Neuronal stem cell (in vitro differentiated cells): ENCODE measurements at regions not wholly inside any gene's neighbourhood (a gene's known extent, or its start where the extent isn't known, plus 50 kb on each side); places are given as distances from the start of the nearest gene placed in this dataset.

ENCODE experiments used
- DNase-seq: peaks from one replicate; pipeline ENCODE4 v3.0.0-alpha.2; 2013; ENCODE audit warnings: low spot score
- H2AFZ ChIP-seq: one replicate; pipeline ENCODE4 v1.6.1; 2013; ENCODE audit warnings: mild to moderate bottlenecking, low read length, inconsistent platforms
- H2AK5ac ChIP-seq: 2 replicates; pipeline ENCODE4 v1.6.1; 2013; ENCODE audit warnings: low read depth, mild to moderate bottlenecking, inconsistent platforms, low read length, moderate library complexity, mixed read lengths
- H2BK120ac ChIP-seq: 2 replicates; pipeline ENCODE4 v1.6.1; 2013; ENCODE audit warnings: low read depth, mild to moderate bottlenecking, inconsistent platforms, low read length, moderate library complexity, mixed read lengths
- H2BK12ac ChIP-seq: one replicate; pipeline ENCODE4 v1.6.1; 2013; ENCODE audit warnings: low read length, inconsistent platforms
- H2BK15ac ChIP-seq: 2 replicates; pipeline ENCODE4 v1.6.1; 2013; ENCODE audit warnings: mild to moderate bottlenecking, low read length, inconsistent platforms, mixed read lengths
- H2BK5ac ChIP-seq: one replicate; pipeline ENCODE4 v1.6.1; 2013; ENCODE audit warnings: inconsistent platforms, mild to moderate bottlenecking, low read length, moderate library complexity
- H3K14ac ChIP-seq: one replicate; pipeline ENCODE4 v1.6.1; 2013; ENCODE audit warnings: low read length, inconsistent platforms
- H3K18ac ChIP-seq: 2 replicates; pipeline ENCODE4 v1.6.1; 2013; ENCODE audit warnings: low read length, inconsistent platforms
- H3K23ac ChIP-seq: 2 replicates; pipeline ENCODE4 v1.6.1; 2013; ENCODE audit warnings: low read depth, mild to moderate bottlenecking, mixed read lengths, low read length, inconsistent platforms; ENCODE audit not compliant: poor library complexity
- H3K27ac ChIP-seq: replicated peaks from 3 replicates; pipeline ENCODE4 v1.5.1; 2013; ENCODE audit warnings: low read length, inconsistent platforms
- H3K27me3 ChIP-seq, 3 experiments: 2 replicates each; pipeline ENCODE4 v1.6.1; 2013; ENCODE audit warnings: low read length in 3 of 3, mild to moderate bottlenecking in 2 of 3, inconsistent platforms in 1 of 3, low read depth in 1 of 3, mixed read lengths in 1 of 3, moderate library complexity in 1 of 3; ENCODE audit not compliant: control insufficient read depth in 3 of 3, insufficient read depth in 3 of 3
- H3K36me3 ChIP-seq, 2 donors: replicated peaks in 1 of 2; 2 replicates each; pipeline ENCODE4 v1.6.1; 2013; ENCODE audit warnings: low read length in 2 of 2; ENCODE audit not compliant: control insufficient read depth in 2 of 2, insufficient read depth in 2 of 2
- H3K4ac ChIP-seq: 2 replicates; pipeline ENCODE4 v1.6.1; 2013; ENCODE audit warnings: inconsistent platforms, mild to moderate bottlenecking, low read length, moderate library complexity
- H3K4me1 ChIP-seq, 2 donors: 1 replicate in 1 of 2; 2 replicates in 1 of 2; pipeline ENCODE4 v1.6.1; 2013; ENCODE audit warnings: low read length in 2 of 2, low read depth in 1 of 2; ENCODE audit not compliant: control insufficient read depth in 2 of 2, insufficient read depth in 1 of 2
- H3K4me2 ChIP-seq: one replicate; pipeline ENCODE4 v1.6.1; 2013; ENCODE audit warnings: mild to moderate bottlenecking, low read length, inconsistent platforms; ENCODE audit not compliant: insufficient read depth, poor library complexity, severe bottlenecking
- H3K4me3 ChIP-seq, 2 donors: 2 replicates each; pipeline ENCODE4 v1.5.1; 2013; ENCODE audit warnings: low read length in 2 of 2, mild to moderate bottlenecking in 2 of 2, inconsistent platforms in 1 of 2, moderate library complexity in 1 of 2
- H3K79me1 ChIP-seq: one replicate; pipeline ENCODE4 v1.6.1; 2013; ENCODE audit warnings: low read depth, mild to moderate bottlenecking, inconsistent platforms, low read length, moderate library complexity
- H3K9ac ChIP-seq: one replicate; pipeline ENCODE4 v1.6.1; 2013; ENCODE audit warnings: mild to moderate bottlenecking, low read depth, low read length, inconsistent platforms; ENCODE audit not compliant: poor library complexity
- H3K9me3 ChIP-seq, 2 donors: replicated peaks in 1 of 2; 2 replicates each; pipeline versions ENCODE3 to v1.6.1; 2013; ENCODE audit warnings: low read length in 2 of 2, mild to moderate bottlenecking in 2 of 2, inconsistent platforms in 1 of 2, low read depth in 1 of 2, mixed read lengths in 1 of 2, moderate library complexity in 1 of 2; ENCODE audit not compliant: control insufficient read depth in 2 of 2, insufficient read depth in 1 of 2
- H4K8ac ChIP-seq: one replicate; pipeline ENCODE4 v1.6.1; 2013; ENCODE audit warnings: low read depth, mild to moderate bottlenecking, inconsistent platforms, low read length, moderate library complexity
- H4K91ac ChIP-seq: one replicate; pipeline ENCODE4 v1.6.1; 2013; ENCODE audit warnings: low read length, low read depth, mild to moderate bottlenecking, inconsistent platforms; ENCODE audit not compliant: poor library complexity
- WGBS, 2 donors: extraction: QIAGEN DNeasy Blood & Tissue Kit; methylation state at CpG; one replicate each; pipeline ENCODE4 v1.1.7; 2013; ENCODE audit warnings: missing lambda C conversion rate in 2 of 2, mixed read lengths in 1 of 2; ENCODE audit not compliant: insufficient read length in 2 of 2, insufficient replicate concordance in 1 of 2; ENCODE audit errors: extremely low coverage in 2 of 2; 5-methylcytosine and 5-hydroxymethylcytosine counted together

GRCh38 chr2:126782648-126783047 lies 116.0 kb upstream of the TEX51 start:
- Histone ChIP-seq H4K8ac (no peak overlapping the region), H2AK5ac (no peak overlapping the region), H3K27me3 (peaks cover 0 to 17% (median 0%) of the 10 kb centered on the region in 3 experiments), H3K4me2 (no peak overlapping the region), H3K23ac (no peak overlapping the region), H3K79me1 (no peaks in the 10 kb centered on the region), H3K27ac (no peak overlapping the region), H3K4me3 (no peak overlapping the region), H3K36me3 (no peaks in the 10 kb centered on the region), H2BK5ac (no peak overlapping the region), H2BK12ac (no peak overlapping the region), H3K9me3 (no peaks in the 10 kb centered on the region), H3K18ac (no peak overlapping the region), H3K4ac (no peak overlapping the region), H2BK120ac (no peak overlapping the region), H2BK15ac (no peak overlapping the region), H3K9ac (peak overlapping the region; percentile 27), H3K4me1 (peaks cover 0 to 12% of the 10 kb centered on the region in 2 donors), H2AFZ (no peak overlapping the region), H3K14ac (no peak overlapping the region), H4K91ac (no peak overlapping the region)
- DNase-seq = no peak
- no CpG with 5 or more reads among the region's 4 CpGs for WGBS, 2 donors

DNA sequence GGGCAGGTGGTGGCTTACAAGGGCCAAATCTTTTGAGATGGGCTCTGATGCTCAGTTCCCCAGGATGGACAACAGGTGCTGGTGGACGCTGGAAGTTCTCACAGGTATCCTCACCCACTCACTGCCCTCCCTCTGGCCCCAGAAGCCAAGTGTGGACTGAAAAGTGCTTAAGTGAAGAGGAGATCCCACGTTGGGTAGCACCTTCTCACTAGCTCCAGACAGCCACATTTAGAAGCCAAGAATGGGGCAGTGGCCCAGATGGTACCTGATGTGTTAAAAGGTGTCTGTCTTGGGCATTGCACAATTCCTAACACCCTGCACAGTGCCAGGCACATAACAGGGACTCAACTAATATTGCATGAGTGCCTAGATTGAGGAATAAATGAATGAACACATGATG lies 115.3 kb upstream of the TEX51 start:
- Histone ChIP-seq H3K9me3 (no peaks in the 10 kb centered on the region), H4K8ac (no peak overlapping the region), H3K18ac (no peak overlapping the region), H2AK5ac (no peak overlapping the region), H3K4me1 (peaks cover 0 to 11% of the 10 kb centered on the region in 2 donors), H3K4ac (peak overlapping the region; percentile 57), H2BK120ac (no peak overlapping the region), H3K27ac (no peak overlapping the region), H3K4me2 (no peak overlapping the region), H2AFZ (no peak overlapping the region), H4K91ac (no peak overlapping the region), H2BK5ac (no peak overlapping the region), H2BK12ac (peak overlapping the region; percentile 46), H2BK15ac (peak overlapping the region; percentile 27), H3K79me1 (no peaks in the 10 kb centered on the region), H3K23ac (peak overlapping the region; percentile 56), H3K14ac (no peak overlapping the region), H3K27me3 (peaks cover 0 to 16% (median 0%) of the 10 kb centered on the region in 3 experiments), H3K36me3 (no peaks in the 10 kb centered on the region), H3K4me3 (no peak overlapping the region), H3K9ac (no peak overlapping the region)
- no CpG with 5 or more reads among the region's 2 CpGs for WGBS, 2 donors
- no peak for DNase-seq

GRCh38 chr2:126784045-126784444 lies 114.6 kb upstream of the TEX51 start:
- Histone ChIP-seq H4K8ac (no peak overlapping the region), H2AK5ac (no peak overlapping the region), H3K4ac (no peak overlapping the region), H3K27ac (no peak overlapping the region), H3K79me1 (no peaks in the 10 kb centered on the region), H3K4me2 (no peak overlapping the region), H3K9me3 (no peaks in the 10 kb centered on the region), H2BK5ac (no peak overlapping the region), H3K23ac (no peak overlapping the region), H3K27me3 (peaks cover 0 to 9% (median 0%) of the 10 kb centered on the region in 3 experiments), H3K36me3 (no peaks in the 10 kb centered on the region), H4K91ac (no peak overlapping the region), H2BK120ac (no peak overlapping the region), H2BK15ac (no peak overlapping the region), H3K4me3 (no peak overlapping the region), H3K14ac (no peak overlapping the region), H3K9ac (no peak overlapping the region), H3K18ac (no peak overlapping the region), H2AFZ (no peak overlapping the region), H2BK12ac (no peak overlapping the region), H3K4me1 (peaks cover 0 to 7% of the 10 kb centered on the region in 2 donors)
- no peak for DNase-seq
- WGBS, 2 donors = no CpG with 5 or more reads among the region's 6 CpGs

GRCh38 chr2:126784621-126785020 lies 114.1 kb upstream of the TEX51 start:
- Histone ChIP-seq H3K4me3 (no peak overlapping the region), H3K27me3 (peaks cover 0 to 5% (median 0%) of the 10 kb centered on the region in 3 experiments), H3K79me1 (no peaks in the 10 kb centered on the region), H2BK120ac (no peak overlapping the region), H3K14ac (no peak overlapping the region), H2BK12ac (no peak overlapping the region), H2BK5ac (no peak overlapping the region), H3K4ac (no peak overlapping the region), H3K4me1 (peaks cover 0 to 5% of the 10 kb centered on the region in 2 donors), H3K36me3 (no peaks in the 10 kb centered on the region), H3K18ac (no peak overlapping the region), H3K9me3 (no peaks in the 10 kb centered on the region), H2AK5ac (peak overlapping the region; percentile 32), H3K9ac (no peak overlapping the region), H3K4me2 (no peak overlapping the region), H2AFZ (no peak overlapping the region), H2BK15ac (no peak overlapping the region), H3K27ac (no peak overlapping the region), H4K91ac (no peak overlapping the region), H4K8ac (no peak overlapping the region), H3K23ac (no peak overlapping the region)
- no CpG with 5 or more reads among the region's 2 CpGs for WGBS, 2 donors
- DNase-seq = no peak
